ENCODE measurements at regions not wholly inside any gene's neighbourhood (a gene's known extent, or its start where the extent isn't known, plus 50 kb on each side); places are given as distances from the start of the nearest gene placed in this dataset.

DNA sequence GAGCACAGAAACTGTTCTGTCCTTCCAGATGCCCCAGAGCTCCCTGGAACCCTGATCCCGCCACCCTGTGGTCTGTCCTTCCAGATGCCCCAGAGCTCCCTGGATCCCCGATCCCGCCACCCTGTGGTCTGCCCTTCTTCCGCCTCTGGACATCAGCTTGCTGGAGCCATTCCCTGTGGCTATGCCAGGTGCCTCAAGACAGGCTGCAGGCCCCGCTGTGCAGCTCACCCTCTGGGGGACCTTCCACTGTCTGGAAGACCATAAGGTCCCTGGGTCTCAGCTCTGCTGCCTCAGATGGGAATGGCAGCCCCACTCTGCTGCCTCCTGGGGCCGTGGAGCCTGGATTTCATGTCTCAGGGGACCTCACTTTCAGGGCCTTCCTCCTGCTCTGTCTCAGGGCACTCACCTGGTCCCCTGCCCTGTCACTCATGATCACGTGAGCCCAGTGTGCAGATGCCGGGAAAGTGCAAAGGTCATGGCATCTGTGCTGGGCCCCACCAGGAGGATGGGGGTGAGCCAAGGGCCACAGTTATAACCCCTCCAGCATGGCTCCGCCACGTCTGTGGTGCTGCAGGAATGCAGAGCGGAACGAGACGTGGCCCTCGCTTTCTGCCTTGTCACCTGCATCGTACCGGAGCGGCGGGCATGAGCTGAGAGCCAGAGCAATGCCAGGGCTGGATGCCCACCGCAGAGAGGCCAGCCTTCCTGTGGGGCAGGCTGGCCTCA, 1520.7 kb downstream of the BRD1 start:
- Histone ChIP-seq H3K4me3 (ENCODE audit: low read length) (no peak overlapping the region), H3K79me2 (ENCODE audit: low read length) (no peaks in the 10 kb centered on the region), H3K9me2 (replicated peaks; ENCODE audit: insufficient read depth, low read length) (no peaks in the 10 kb centered on the region), H3K9me3 (replicated peaks; ENCODE audit: insufficient read depth, low read length) (no peaks in the 10 kb centered on the region), H4K20me1 (ENCODE audit: insufficient read depth, low read length) (no peaks in the 10 kb centered on the region), H3F3A (ENCODE audit: insufficient read depth, low read length) (no peaks in the 10 kb centered on the region), H3K36me3 (replicated peaks; ENCODE audit: insufficient read depth, low read length) (no peaks in the 10 kb centered on the region), H3K27me3 (replicated peaks; ENCODE audit: insufficient read depth, low read length) (no peaks in the 10 kb centered on the region), H3K4me1 (ENCODE audit: low read length) (no peaks in the 10 kb centered on the region), H3K4me2 (ENCODE audit: low read depth, low read length) (no peak overlapping the region), H2AFZ (ENCODE audit: low read length) (no peak overlapping the region), H3K9ac (ENCODE audit: low read length) (no peak overlapping the region), H3K27ac (ENCODE audit: low read length) (no peak overlapping the region)
- no peak for DNase-seq
- TF ChIP-seq, protein P1, sequence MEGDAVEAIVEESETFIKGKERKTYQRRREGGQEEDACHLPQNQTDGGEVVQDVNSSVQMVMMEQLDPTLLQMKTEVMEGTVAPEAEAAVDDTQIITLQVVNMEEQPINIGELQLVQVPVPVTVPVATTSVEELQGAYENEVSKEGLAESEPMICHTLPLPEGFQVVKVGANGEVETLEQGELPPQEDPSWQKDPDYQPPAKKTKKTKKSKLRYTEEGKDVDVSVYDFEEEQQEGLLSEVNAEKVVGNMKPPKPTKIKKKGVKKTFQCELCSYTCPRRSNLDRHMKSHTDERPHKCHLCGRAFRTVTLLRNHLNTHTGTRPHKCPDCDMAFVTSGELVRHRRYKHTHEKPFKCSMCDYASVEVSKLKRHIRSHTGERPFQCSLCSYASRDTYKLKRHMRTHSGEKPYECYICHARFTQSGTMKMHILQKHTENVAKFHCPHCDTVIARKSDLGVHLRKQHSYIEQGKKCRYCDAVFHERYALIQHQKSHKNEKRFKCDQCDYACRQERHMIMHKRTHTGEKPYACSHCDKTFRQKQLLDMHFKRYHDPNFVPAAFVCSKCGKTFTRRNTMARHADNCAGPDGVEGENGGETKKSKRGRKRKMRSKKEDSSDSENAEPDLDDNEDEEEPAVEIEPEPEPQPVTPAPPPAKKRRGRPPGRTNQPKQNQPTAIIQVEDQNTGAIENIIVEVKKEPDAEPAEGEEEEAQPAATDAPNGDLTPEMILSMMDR (IDR thresholded peaks at IDR 0.05; ENCODE audit: low read length): no peak
- TF ChIP-seq EZH2 (optimal IDR thresholded peaks at IDR 0.05; ENCODE audit: low read depth, low read length) (no peak), EZH2phosphoT487 (IDR thresholded peaks at IDR 0.05; ENCODE audit: low read length) (no peak)

DNA sequence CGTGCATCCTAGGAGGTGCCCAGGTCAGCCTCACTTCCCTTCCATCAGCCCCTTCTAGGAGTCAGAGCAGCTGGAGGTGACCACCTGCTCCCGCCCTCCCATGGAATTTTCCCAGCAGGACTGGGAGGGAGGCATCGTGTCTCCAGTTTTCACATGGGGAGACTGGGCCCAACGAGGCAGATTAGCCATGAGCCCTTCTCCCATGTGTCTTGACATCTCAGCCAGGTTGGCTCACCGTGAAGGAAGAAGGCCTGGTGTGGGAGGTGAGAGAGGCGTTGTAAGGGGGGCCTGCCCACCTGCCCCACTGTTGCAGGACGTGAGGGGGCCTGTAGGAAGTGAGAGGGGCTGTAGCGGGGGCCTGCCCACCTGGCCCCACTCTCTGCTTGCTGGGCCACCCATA, 1521.4 kb downstream of the BRD1 start:
- Histone ChIP-seq H3K4me2 (ENCODE audit: low read depth, low read length) (no peak overlapping the region), H3K79me2 (ENCODE audit: low read length) (no peaks in the 10 kb centered on the region), H3K9me2 (replicated peaks; ENCODE audit: insufficient read depth, low read length) (no peaks in the 10 kb centered on the region), H3K4me3 (ENCODE audit: low read length) (no peak overlapping the region), H2AFZ (ENCODE audit: low read length) (no peak overlapping the region), H4K20me1 (ENCODE audit: insufficient read depth, low read length) (no peaks in the 10 kb centered on the region), H3K27me3 (replicated peaks; ENCODE audit: insufficient read depth, low read length) (no peaks in the 10 kb centered on the region), H3F3A (ENCODE audit: insufficient read depth, low read length) (no peaks in the 10 kb centered on the region), H3K9me3 (replicated peaks; ENCODE audit: insufficient read depth, low read length) (no peaks in the 10 kb centered on the region), H3K36me3 (replicated peaks; ENCODE audit: insufficient read depth, low read length) (no peaks in the 10 kb centered on the region), H3K27ac (ENCODE audit: low read length) (no peak overlapping the region), H3K4me1 (ENCODE audit: low read length) (no peaks in the 10 kb centered on the region), H3K9ac (ENCODE audit: low read length) (no peak overlapping the region)
- DNase-seq: no peak
- TF ChIP-seq, protein P1 (IDR thresholded peaks at IDR 0.05; ENCODE audit: low read length): no peak
- TF ChIP-seq EZH2 (optimal IDR thresholded peaks at IDR 0.05; ENCODE audit: low read depth, low read length) (no peak), EZH2phosphoT487 (IDR thresholded peaks at IDR 0.05; ENCODE audit: low read length) (no peak)

DNA sequence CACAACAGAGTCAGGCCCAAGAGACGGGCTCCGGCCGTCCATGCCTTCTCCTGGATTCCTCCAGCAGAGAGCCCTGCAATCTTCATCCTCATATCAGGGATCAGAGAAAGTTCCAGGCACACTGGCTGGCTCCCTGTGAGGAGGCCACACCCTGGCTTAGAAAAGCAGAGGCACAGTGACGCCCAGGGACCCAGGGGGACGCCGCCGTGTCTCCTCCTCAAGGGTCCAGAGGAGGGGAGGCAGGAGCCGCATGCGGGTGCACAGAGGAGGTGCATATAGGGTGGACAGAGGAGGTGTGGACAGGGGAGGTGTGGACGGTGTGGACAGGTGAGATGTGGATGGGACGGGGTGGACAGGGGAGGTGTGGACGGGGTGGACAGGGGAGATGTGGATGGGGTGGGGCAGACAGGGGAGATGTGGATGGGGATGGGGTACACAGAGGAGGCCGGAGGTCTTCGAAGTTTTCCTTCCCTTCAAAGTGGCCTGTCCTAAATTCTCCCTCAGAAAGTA, 1521.9 kb downstream of the BRD1 start:
- DNase-seq: no peak
- TF ChIP-seq EZH2 (optimal IDR thresholded peaks at IDR 0.05; ENCODE audit: low read depth, low read length) (no peak), EZH2phosphoT487 (IDR thresholded peaks at IDR 0.05; ENCODE audit: low read length) (no peak)
- TF ChIP-seq, protein P1 (IDR thresholded peaks at IDR 0.05; ENCODE audit: low read length): no peak

More for the DNA sequence above, 1521.9 kb downstream of the BRD1 start:
- H3K9ac ChIP-seq (ENCODE audit: low read length): no peak overlapping the region
- no peaks in the 10 kb centered on the region for H3K4me1 ChIP-seq (ENCODE audit: low read length)
- no peak overlapping the region for H2AFZ ChIP-seq (ENCODE audit: low read length)
- no peaks in the 10 kb centered on the region for H3K9me3 ChIP-seq (replicated peaks; ENCODE audit: insufficient read depth, low read length)
- H3F3A ChIP-seq (ENCODE audit: insufficient read depth, low read length): no peaks in the 10 kb centered on the region
- H3K79me2 ChIP-seq (ENCODE audit: low read length): no peaks in the 10 kb centered on the region
- H3K36me3 ChIP-seq (replicated peaks; ENCODE audit: insufficient read depth, low read length): no peaks in the 10 kb centered on the region
- no peaks in the 10 kb centered on the region for H3K27me3 ChIP-seq (replicated peaks; ENCODE audit: insufficient read depth, low read length)
- no peak overlapping the region for H3K4me3 ChIP-seq (ENCODE audit: low read length)
- no peaks in the 10 kb centered on the region for H3K9me2 ChIP-seq (replicated peaks; ENCODE audit: insufficient read depth, low read length)
- H3K27ac ChIP-seq (ENCODE audit: low read length): no peak overlapping the region
- no peak overlapping the region for H3K4me2 ChIP-seq (ENCODE audit: low read depth, low read length)
- H4K20me1 ChIP-seq (ENCODE audit: insufficient read depth, low read length): no peaks in the 10 kb centered on the region

Measured in MM.1S (cell line).